HEK293T (cell line): ENCODE measurements at regions not wholly inside any gene's neighbourhood (a gene's known extent, or its start where the extent isn't known, plus 50 kb on each side); places are given as distances from the start of the nearest gene placed in this dataset.

ENCODE experiments used
- ARNT ChIP-seq: fragments of 450-650 bp; IDR thresholded peaks from 2 replicates; pipeline ENCODE4 v1.6.1; 2017; ENCODE audit warnings: mild to moderate bottlenecking
- BHLHE40 ChIP-seq: fragments of 450-650 bp; IDR thresholded peaks from 2 replicates; pipeline ENCODE4 v1.6.1; 2016; ENCODE audit warnings: mild to moderate bottlenecking, moderate library complexity, borderline replicate concordance
- CTBP1 ChIP-seq: fragments of 450-650 bp; IDR thresholded peaks from 2 replicates; pipeline ENCODE4 v1.6.1; 2016; ENCODE audit warnings: borderline replicate concordance
- FOXA1 ChIP-seq: fragments of 450-650 bp; IDR thresholded peaks from 2 replicates; pipeline ENCODE4 v1.6.1; 2016; ENCODE audit warnings: mild to moderate bottlenecking
- FOXK2 ChIP-seq: fragments of 450-650 bp; IDR thresholded peaks from 2 replicates; pipeline ENCODE4 v1.6.1; 2016; ENCODE audit warnings: mild to moderate bottlenecking
- FOXM1 ChIP-seq: fragments of 450-650 bp; IDR thresholded peaks from 2 replicates; pipeline ENCODE4 v1.6.1; 2017; ENCODE audit warnings: mild to moderate bottlenecking, borderline replicate concordance
- HDGF ChIP-seq: fragments of 450-650 bp; IDR thresholded peaks from 2 replicates; pipeline ENCODE4 v1.6.1; 2017; ENCODE audit warnings: antibody characterized with exemption, borderline replicate concordance
- LEF1 ChIP-seq: fragments of 450-650 bp; IDR thresholded peaks from 2 replicates; pipeline ENCODE4 v1.6.1; 2017; ENCODE audit warnings: mild to moderate bottlenecking, borderline replicate concordance
- NFRKB ChIP-seq: fragments of 450-650 bp; IDR thresholded peaks from 2 replicates; pipeline ENCODE4 v1.6.1; 2016; ENCODE audit warnings: mild to moderate bottlenecking, moderate library complexity
- PKNOX1 ChIP-seq: fragments of 450-650 bp; IDR thresholded peaks from 2 replicates; pipeline ENCODE4 v1.6.1; 2016
- SUZ12 ChIP-seq: fragments of 450-650 bp; IDR thresholded peaks from 2 replicates; pipeline ENCODE4 v1.6.1; 2016; ENCODE audit warnings: mild to moderate bottlenecking
- TARDBP ChIP-seq: fragments of 450-650 bp; IDR thresholded peaks from 2 replicates; pipeline ENCODE4 v1.6.1; 2016
- ZNF384 ChIP-seq: fragments of 450-650 bp; IDR thresholded peaks from 2 replicates; pipeline ENCODE4 v1.6.1; 2016

GRCh38 chr13:73492811-73493210, 434.0 kb downstream of the KLF5 start:
- TF ChIP-seq PKNOX1 = no peak
- no peak for TF ChIP-seq NFRKB
- TF ChIP-seq SUZ12 = no peak
- TF ChIP-seq CTBP1 = no peak
- TF ChIP-seq FOXM1 = no peak
- no peak for TF ChIP-seq TARDBP
- no peak for TF ChIP-seq BHLHE40
- TF ChIP-seq FOXK2 = no peak
- no peak for TF ChIP-seq HDGF
- no peak for TF ChIP-seq ARNT
- TF ChIP-seq FOXA1 = no peak
- no peak for TF ChIP-seq LEF1
- no peak for TF ChIP-seq ZNF384
